HG02852 (cell line): ENCODE measurements at regions not wholly inside any gene's neighbourhood (a gene's known extent, or its start where the extent isn't known, plus 50 kb on each side); places are given as distances from the start of the nearest gene placed in this dataset.
"Not testable (repeated sequence)": the region's sequence is repeated elsewhere in the genome, so short reads cannot be mapped to it uniquely, and the experiment has no call there.

ENCODE experiments used
- ATAC-seq: cut with Tn5 transposase; IDR thresholded peaks from one replicate; pipeline ENCODE4 v1.9.1; 2021; ENCODE audit warnings: mild to moderate bottlenecking, moderate library complexity; ENCODE audit not compliant: unreplicated experiment

DNA sequence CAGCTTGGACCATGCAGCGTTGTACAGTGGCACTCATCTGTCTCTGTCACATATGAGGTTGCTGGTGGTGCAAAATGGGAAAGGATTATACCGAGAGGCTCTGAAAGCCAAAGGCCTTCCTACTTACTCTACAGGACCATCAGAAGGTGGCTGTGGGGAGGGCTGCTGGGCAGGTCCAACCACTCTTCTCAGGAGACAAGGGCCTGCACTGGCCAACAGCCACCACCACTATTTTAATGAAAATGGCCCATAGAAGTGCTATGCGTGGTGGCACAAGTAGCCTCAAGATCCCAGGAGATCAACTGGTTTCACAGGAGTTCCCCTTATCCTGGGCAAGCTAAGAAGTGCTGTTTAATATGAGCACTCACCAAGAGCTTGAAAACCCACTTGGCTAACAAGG is 52.3 kb downstream of the MRPL57 start:
- no peak for ATAC-seq

DNA sequence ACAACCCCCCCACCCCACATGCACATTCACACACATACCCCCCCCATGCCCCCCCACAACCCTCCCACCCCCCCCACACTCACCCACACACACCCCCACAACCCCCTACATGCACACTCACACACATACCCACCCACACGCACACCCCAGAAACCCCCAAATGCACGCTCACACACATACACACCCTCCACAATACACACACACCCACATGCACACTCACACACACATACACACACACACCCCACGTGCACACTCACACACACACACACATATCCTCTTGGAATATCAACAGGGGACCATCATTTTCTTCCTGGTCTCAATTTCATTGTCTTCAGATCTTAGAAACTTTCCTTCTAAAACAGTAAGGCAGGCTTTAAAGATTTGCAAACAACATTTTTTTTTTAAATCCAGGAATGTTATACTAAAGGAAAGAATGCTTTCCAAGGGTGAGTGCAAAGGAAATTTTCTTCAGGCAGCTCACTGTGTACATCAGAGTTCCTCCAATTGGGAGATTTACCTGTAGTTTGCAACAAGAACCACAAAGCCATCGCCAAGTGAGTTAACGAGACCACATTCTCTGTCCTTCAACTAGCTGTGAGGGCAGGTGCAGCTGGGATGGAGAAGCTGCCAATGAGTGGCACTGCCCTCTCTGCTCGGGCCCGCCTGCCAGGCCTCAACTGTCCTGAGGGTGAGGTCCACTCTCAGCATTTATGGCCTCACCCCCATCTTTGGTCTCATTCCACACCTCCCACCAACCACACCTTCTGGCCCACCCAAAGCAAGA is 53.0 kb downstream of the MRPL57 start:
- ATAC-seq: no peak

DNA sequence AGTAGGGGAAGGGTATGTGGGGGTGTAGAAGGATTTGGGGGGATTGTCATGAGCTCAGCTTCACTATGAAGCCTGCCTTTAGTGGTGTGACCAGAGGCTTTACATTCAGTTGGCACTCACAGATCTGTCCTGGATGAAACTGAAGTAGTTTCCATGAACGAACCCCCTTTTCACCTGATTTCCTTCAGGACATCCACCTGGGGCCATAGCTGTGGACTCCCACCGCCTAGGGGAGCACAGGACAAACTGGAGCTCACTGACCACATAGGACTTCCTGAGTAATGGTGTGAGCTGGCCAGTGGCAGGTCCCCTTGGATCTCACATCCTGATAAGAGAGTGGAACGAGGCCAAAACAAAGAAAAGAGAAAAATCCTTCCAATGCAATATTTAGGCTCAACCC is 54.1 kb downstream of the MRPL57 start:
- no peak for ATAC-seq

DNA sequence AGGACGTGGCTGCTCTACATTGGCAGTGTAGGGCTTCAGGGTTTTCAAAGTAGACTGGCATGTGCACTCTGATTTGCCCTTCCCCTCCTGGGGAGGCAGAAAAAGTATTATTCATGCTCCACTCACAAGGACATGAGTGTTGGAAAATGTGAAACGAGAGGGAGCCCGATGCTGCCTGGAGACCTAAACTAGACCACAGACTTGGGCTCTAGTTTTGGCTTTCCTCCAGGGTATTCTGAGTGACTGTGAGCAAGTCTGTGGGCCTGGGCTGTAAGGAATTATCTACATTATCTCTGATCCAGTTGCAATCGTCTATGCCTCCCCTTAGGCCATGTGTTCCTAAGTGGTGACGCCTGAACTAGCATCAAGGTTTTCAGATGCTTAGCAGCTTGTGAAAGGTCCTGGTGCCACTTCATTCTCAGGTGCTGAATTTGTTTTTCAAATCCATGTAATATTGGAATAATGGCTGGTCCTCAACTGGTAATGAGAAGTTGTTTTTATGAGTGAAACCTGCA is 55.0 kb downstream of the MRPL57 start:
- ATAC-seq: no peak

DNA sequence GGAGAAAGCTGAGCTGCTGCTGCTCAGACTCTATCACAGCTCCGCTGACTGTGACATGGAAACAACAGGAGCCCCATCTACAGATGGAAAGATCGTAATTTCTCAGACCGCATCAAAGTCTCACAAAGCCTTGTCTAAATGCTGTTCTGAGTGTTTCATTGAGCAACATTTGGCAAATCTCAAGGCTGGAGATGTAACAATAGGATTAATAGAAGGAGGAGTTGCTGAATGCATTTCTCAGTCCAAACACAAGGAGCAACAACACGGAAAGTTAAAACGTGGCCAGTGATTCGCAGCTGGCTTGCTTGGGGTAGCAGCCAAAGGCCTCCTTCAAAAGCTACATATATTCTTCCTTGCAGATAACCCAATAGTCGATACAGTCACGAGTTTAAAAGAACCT is 55.7 kb downstream of the MRPL57 start:
- ATAC-seq: no peak

DNA sequence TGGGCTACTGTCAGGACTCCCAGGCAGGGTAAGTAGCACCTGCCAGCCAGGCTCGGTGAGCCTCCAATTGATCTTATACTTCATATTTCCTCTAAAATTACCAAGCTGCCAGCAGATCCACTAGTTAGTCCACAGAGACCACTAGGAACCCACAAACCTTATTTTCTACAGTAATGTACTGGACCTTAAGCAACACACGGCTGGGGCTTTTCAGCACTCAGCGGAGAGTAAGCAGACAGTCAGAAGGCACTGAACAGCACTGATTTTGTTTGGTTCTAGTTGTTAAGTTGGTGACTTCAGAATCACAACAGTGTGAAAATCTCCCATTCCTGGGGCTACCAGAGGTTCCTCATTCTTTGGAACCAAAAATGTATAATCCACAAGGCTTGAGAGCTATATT is 56.1 kb downstream of the MRPL57 start:
- ATAC-seq: no peak

DNA sequence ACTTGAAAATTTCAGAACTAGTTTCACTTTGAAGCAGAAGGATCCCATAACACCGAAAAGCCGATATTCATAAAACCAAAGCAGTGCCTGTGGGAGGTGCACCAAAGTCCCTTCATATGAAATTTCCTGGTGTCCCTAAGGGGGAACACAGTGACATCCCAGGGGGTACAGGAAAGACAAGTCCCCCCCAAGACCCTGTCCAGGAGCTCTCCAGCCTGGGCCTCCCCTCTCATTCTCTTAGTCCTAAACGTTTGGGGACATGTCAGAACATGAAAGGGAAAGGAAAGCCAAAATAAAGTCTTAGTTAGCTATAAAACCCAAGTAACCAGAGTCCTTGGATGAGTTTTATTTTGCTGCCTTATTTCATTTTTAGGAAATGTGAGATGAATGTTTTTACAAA is 56.6 kb downstream of the MRPL57 start:
- ATAC-seq: no peak

DNA sequence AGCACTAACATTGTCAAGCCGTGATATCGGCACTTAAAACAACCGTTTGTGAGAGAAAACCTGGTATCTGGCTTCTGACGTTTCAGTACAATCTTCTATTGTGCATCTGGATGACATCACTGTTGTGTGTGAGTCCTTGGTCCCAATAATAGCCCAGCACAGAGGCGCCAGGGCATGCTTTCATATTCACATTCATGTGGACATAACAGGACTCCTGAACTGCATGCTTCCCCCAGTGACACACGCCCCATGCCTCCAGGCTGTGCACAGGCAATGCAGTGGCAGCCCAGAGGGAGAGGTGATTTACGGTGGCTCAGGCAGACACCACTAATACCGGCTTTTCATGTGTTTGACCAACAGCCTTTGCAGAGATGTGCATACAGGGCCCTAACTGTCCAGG is 58.1 kb downstream of the MRPL57 start:
- no peak for ATAC-seq

DNA sequence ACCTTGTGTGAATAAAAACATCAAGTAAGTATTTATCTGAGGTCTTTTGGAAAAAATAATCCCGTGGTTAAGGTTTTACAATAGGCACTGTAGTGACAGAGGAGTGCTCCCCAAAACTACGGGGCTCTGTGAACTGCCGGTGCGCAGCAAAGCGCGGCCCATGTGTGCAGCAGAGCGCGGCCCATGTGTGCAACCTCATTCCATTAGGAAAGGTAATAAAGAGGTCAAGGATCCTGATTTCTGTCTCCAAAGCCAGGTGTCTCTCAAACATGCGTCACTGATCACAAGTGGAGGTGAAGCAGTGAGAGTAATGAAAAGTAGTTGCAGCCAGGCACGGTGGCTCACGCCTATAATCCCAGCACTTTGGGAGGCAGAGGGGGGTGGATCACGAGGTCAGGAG is 58.7 kb downstream of the MRPL57 start:
- ATAC-seq: no peak

DNA sequence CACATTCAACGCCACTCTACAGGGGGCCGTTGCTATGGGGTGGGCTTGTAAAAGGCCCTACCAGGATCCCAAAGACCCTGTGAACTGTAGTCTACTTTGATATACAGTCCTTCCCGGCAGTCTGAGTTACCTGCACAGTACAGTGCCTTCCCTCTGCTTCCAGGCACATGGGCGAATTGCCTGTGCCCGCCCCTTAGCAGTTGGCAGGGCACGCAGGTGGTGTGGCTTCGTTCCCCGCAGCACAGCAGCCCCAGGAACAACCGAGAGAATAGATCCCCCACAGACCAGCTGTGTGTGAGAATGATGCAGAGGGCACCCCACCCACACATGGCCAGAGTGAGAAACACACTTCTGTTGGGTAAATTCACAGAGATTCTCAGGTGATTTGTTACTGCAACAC is 60.6 kb downstream of the MRPL57 start:
- no peak for ATAC-seq

DNA sequence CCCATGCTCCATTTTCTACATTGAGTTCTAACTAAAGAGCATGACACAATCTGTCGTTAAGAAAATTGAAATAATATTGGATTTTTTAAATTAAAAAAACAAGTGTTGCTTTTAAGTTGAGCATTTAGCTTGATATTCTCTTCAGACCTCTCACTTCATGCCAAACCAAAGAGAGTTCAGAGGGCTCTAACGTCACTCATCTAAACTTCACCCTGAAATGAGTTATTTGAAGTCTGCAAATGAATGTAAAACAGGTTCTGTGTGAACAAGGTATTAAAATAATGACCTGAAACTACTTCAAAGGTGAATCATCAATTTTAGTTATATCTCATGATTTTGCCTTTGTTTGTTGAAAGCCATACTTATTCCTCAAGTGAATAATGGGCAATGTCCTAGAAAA is 61.8 kb downstream of the MRPL57 start:
- ATAC-seq: no peak

DNA sequence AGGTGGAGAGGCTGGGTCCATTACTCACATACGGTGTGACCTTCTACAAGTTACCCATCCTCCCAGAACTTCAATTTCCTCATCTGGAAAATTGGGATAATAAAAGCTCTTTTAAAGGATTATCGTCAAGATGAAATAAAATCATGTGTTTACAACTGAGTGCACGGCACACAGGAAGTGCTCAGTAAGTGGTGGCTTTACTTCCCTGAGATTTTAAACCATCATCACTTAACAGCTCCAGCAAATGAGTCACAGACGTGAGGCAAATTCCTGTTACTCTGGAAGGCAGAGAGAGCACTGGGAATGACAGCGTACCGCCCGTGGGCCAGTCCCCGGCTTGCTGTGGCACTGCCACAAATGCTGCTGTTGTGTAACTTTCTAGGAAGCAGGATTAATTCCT is 64.1 kb downstream of the MRPL57 start:
- ATAC-seq: no peak

DNA sequence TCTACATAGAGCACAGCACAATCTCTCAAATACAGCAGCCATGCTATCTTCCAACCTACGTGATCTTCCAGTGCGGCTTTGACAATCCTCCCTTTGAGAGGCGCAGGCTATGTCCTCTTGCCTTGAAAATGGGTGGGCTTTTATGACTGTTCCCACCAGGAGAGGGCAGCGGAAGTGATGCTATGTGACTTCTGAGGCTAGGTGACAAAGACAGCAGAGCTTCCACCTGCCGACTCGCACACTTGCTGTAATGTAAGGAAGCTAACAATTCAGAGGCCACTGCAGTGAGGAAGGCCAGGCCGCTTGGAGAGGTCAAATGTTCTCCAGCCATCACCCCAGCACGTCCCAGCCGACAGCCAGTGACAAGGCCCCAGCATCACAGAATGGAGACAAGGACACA is 65.8 kb downstream of the MRPL57 start:
- no peak for ATAC-seq

DNA sequence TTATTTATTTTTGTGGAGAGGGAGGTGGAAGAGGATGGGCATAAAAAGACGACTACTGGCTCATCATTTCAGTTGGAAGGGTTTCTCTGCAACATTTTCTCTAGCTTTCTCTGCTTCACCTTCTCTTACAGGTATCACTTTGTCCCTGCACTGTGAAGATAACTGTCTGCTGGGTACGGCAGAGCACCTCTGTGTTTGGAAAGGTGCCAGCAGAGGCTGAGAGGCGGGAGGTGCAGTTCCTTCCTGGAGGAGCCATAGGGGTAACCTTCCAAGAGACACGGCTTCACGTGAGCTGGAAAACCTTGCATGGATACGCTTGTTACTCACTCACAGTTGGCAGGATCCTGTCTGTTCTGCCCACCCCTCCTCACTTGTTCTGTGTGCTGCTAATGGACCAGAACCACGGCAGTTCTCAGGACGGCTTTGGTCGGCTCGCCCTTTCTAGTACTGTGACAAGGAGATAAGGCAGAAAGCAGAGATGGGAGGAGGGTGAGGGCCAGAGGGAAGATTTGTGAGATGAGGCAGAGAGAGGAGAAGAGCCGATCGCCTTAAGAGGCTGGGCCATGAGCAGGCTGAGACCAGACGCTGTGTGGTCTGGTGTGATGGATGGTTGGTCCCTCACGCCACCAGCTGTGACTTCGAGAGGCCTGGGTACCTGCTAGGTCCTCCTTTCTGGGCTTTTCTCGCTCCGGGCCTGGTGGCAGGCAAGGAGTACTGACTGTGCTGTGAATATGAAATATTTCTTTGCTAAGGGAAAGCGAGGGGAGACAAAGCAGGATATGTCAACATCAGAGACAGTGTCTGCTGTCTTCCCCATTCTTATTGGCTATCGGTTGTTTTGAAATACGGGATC is 66.8 kb downstream of the MRPL57 start:
- ATAC-seq: no peak

DNA sequence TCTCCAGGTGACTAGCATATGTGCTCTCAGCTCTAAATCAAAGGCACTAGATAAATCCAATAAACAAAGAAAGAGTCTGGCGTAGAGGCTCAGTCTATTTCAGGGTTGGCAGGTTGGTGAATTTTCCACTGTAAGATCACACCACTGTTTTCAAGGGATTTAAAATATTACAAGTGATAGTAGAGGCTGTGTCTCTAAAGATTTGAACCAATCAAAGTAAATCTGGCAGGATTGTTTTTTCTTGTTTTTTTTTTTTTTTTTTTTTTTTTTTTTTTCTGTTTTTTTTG is 67.4 kb downstream of the MRPL57 start:
- not testable (repeated sequence) for ATAC-seq

DNA sequence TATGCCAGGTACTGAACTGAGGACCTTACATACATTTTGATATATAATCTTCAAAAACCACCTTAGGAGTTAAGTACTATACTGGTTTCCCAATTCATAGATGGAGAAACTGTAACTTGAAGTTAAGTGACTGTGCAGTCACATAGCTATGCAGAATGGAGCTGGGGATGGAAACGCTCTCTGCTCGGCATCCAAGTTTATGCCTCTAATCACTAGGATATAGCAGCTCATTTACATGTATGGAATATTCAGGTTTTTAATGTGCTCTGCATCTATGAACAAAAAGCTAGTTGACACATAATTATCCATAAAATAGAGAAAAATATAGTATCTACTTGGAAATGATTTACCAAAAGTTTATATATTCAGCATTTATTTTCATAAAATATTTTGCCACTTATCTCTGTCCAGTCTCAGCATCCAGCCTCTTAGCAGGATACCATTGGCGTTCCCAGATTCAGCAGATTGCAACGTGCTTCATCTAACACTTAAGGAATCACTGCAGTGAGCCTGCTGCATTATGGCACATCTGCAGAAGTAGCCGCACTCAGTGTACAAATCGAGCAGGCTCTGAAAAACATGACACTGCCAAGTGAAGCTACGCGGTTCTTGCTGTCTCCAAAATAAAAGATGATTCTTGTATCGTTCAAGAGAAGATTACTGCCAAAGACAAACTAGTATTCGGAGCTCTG is 70.4 kb downstream of the MRPL57 start:
- ATAC-seq: no peak

DNA sequence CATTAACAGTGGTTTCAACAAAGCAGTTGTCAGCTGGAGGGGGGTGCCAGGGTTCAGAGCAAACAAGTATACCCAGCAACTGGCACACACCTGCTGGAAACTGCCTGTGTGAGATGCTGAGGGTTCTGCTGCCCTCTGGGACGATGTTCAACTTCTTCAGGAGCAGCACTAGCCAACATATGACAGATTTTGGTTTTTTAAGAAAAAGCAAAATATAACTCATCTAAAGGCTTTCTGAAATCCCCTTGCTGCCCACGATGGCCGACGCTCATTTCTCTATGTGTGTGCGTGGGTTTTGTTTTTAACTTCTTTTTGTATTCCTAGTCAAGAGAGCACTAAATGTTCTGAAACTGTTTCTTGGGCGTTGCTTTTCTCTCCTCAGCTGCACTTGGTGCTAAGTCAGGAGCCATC is 79.9 kb downstream of the MRPL57 start:
- ATAC-seq: peak; percentile 33

DNA sequence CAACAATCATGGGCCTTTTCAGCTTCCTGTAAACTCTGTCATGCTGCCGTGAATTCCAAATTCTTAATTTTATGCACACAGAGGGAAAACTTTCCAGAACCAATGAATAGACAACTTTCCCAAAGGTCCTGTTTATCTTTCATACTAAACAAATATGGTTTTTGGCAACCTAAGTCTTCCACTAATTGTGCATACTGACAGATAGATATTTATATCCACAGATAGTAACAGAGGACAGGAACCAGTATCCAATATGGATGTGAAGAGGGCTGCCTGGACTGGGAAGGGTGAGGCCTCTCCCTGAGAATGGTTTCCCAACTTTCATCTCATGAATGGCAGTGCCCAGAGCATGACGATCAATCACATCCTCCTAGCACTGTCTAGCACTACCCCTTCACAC is 80.4 kb downstream of the MRPL57 start:
- no peak for ATAC-seq

DNA sequence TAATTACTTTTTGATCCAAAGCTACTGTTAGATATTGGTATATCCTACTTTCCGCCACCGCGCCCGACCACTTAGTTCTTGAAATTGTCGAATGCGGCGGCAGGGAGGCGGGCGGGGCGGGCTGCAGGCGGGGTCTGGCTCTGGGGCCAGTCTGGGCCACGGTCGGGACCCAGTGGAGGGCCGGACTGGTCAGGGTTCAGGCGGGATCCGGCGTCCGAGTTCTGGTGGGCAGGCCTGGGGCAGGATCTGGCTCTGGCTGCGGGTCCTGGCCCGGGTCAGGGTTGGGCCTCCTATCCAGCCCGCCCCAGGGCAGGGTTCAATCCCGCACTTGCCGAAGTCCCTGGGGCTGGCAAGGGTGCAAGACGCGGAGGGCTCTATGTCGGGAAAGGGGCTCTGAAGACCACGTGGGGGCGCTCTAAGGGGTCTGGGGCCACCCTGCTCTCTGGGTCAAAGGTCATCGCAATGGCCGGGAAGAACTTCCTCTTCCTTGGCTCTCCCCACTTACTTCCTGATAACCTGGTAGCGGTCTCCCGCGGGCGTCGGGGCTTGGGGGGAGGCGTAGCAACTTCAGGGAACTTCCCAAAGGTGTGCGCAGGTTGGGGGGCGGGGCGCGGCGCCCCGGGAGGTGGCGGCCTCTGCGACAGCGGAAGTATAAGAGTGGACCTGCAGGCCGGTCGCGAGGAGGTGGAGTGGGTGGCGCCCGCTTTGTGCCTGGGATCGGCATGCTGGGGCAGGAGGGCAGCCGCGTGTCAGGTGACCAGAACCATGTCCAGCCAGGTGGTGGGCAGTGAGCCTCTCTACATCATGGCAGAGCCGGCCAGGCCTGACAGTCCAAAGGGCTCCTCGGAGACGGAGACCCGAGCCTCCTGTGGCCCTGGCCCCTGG is 83.4 kb downstream of the MRPL57 start:
- no peak for ATAC-seq

DNA sequence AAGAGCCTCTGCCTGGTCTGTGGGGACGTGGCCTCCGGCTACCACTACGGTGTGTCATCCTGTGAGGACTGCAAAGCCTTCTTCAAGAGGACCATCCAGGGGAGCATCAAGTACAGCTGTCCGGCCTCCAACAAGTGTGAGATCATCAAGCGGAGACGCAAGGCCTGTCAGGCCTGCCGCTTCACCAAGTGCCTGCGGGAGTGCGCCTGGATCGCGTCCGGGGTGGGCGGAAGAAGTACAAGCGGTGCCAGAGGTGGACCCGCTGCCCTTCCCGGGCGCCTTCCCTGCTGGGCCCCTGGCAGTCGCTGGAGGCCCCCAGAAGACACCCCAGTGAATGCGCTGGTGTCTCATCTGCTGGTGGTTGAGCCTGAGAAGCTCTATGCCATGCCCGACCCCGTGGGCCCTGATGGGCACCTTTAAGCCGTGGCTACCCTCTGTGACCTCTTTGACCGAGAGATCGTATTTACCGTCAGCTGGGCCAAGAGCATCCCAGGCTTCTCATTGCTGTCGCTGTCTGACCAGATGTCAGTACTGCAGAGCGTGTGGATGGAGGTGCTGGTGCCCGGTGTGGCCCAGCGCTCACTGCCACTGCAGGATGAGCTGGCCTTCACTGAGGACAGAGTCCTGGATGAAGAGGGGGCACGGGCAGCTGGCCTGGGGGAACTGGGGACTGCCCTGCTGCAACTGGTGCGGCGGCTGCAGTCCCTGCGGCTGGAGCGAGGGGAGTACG is 84.3 kb downstream of the MRPL57 start:
- not testable (repeated sequence) for ATAC-seq
